ENCODE measurements at regions not wholly inside any gene's neighbourhood (a gene's known extent, or its start where the extent isn't known, plus 50 kb on each side); places are given as distances from the start of the nearest gene placed in this dataset.

GRCh38 chr4:97334348-97334747 is 808.9 kb downstream of the STPG2 start:
- H3K9me3 Mint-ChIP-seq: peaks cover 10 to 30% of the 10 kb centered on the region in 2 donors
- H3K4me1 Mint-ChIP-seq (ENCODE audit: low read depth in 2 of 2): no peaks in the 10 kb centered on the region
- H3K36me3 Mint-ChIP-seq (ENCODE audit: insufficient read depth): no peaks in the 10 kb centered on the region
- DNase-seq (no peak), ATAC-seq (replicated peaks) (no peak)
- no peak overlapping the region for H3K4me3 Mint-ChIP-seq
- no peak overlapping the region for H3K27ac Mint-ChIP-seq
- H3K27me3 Mint-ChIP-seq: no peaks in the 10 kb centered on the region

GRCh38 chr4:97349468-97350186 is 793.6 kb downstream of the STPG2 start:
- DNase-seq (no peak), ATAC-seq (replicated peaks) (no peak)
- Mint-ChIP-seq H3K36me3 (ENCODE audit: insufficient read depth) (no peaks in the 10 kb centered on the region), H3K9me3 (no peaks in the 10 kb centered on the region), H3K4me1 (ENCODE audit: low read depth in 2 of 2) (no peaks in the 10 kb centered on the region), H3K4me3 (no peak overlapping the region), H3K27ac (no peak overlapping the region), H3K27me3 (no peaks in the 10 kb centered on the region)

- DNase-seq (no peak), ATAC-seq (replicated peaks) (no peak)
- H3K27me3 Mint-ChIP-seq: no peaks in the 10 kb centered on the region
- H3K36me3 Mint-ChIP-seq (ENCODE audit: insufficient read depth): no peaks in the 10 kb centered on the region
- H3K27ac Mint-ChIP-seq: no peak overlapping the region
- no peaks in the 10 kb centered on the region for H3K4me1 Mint-ChIP-seq (ENCODE audit: low read depth in 2 of 2)
- H3K4me3 Mint-ChIP-seq: no peak overlapping the region
- H3K9me3 Mint-ChIP-seq: peaks cover 9 to 10% of the 10 kb centered on the region in 2 donors
Observed at GRCh38 chr4:97353876-97354275, 789.4 kb downstream of the STPG2 start.

DNA sequence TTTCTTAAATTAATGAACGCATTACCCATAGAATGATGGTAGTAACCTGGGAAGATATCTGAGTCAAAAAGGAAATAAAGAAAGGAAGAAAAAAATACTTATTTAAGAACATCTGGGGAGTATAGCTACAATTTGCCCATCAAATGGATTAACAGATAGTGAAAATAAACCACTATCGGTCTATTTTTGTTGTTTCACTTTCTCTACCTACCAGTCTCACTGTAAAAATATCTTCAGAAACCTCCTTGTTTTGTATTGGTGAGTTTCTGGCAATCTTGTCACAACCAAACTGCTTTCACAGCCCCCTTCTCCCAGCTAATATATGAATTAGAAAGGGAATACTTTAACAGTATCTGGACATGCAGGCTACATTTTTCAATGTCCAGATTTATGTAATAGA is 783.5 kb downstream of the STPG2 start:
- no peaks in the 10 kb centered on the region for H3K27me3 Mint-ChIP-seq
- H3K4me1 Mint-ChIP-seq (ENCODE audit: low read depth in 2 of 2): no peaks in the 10 kb centered on the region
- H3K36me3 Mint-ChIP-seq (ENCODE audit: insufficient read depth): no peaks in the 10 kb centered on the region
- DNase-seq: no peak
- no peak overlapping the region for H3K27ac Mint-ChIP-seq
- no peak overlapping the region for H3K4me3 Mint-ChIP-seq
- peaks cover 21 to 22% of the 10 kb centered on the region in 2 donors for H3K9me3 Mint-ChIP-seq
- ATAC-seq (replicated peaks): no peak

DNA sequence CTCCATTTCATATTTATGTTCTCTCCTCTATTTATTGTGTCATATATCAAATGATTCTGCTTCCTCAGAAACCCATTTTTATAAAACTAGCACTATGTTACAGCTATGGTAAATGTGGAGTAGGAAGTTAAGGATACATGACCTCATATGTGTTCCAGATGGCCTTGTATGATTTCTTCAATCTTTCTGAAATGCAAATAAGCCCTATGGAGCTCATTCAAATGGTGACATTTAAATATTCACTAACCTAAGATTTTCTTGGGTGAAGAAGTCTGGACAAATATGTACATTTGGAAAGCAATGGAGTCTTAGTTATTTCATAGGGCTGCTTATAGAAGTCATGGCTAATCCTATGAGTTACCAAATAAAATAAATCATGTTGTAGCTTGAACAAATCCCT is 782.5 kb downstream of the STPG2 start:
- no peak for ATAC-seq (replicated peaks)
- H3K27ac Mint-ChIP-seq: no peak overlapping the region
- H3K27me3 Mint-ChIP-seq: no peaks in the 10 kb centered on the region
- no peak overlapping the region for H3K4me3 Mint-ChIP-seq
- no peaks in the 10 kb centered on the region for H3K4me1 Mint-ChIP-seq (ENCODE audit: low read depth in 2 of 2)
- H3K9me3 Mint-ChIP-seq: peaks cover 21 to 22% of the 10 kb centered on the region in 2 donors
- no peak for DNase-seq
- H3K36me3 Mint-ChIP-seq (ENCODE audit: insufficient read depth): no peaks in the 10 kb centered on the region

- H3K4me1 Mint-ChIP-seq (ENCODE audit: low read depth in 2 of 2): no peaks in the 10 kb centered on the region
- H3K9me3 Mint-ChIP-seq: peaks cover 0 to 11% of the 10 kb centered on the region in 2 donors
- H3K36me3 Mint-ChIP-seq (ENCODE audit: insufficient read depth): no peaks in the 10 kb centered on the region
- no peak overlapping the region for H3K27ac Mint-ChIP-seq
- ATAC-seq (replicated peaks) (no peak), DNase-seq (no peak)
- no peak overlapping the region for H3K4me3 Mint-ChIP-seq
- no peaks in the 10 kb centered on the region for H3K27me3 Mint-ChIP-seq
Observed at GRCh38 chr4:97367878-97368277, 775.4 kb downstream of the STPG2 start.

DNA sequence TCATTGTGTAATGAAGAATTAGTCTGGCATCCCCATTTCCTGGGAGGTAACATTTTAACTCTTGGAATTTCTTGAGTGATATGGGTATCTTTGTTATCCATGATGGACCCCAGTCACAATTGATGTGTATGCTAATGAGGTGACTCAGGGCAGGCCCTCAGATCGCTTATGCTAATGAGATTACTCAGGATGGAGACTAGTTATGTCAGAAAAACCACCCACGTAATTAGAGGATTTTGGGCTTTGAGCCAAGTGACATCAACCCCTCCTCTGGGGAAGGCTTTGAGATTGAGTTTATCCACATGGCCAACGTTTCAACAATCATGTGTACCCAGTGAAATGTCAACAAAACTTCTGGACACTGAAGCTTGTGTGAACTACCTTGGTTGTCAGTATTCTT is 772.7 kb downstream of the STPG2 start:
- Mint-ChIP-seq H3K9me3 (peaks cover 8 to 10% of the 10 kb centered on the region in 2 donors), H3K4me3 (no peak overlapping the region), H3K27ac (no peak overlapping the region), H3K27me3 (no peaks in the 10 kb centered on the region), H3K36me3 (ENCODE audit: insufficient read depth) (no peaks in the 10 kb centered on the region), H3K4me1 (ENCODE audit: low read depth in 2 of 2) (no peaks in the 10 kb centered on the region)
- no peak for DNase-seq
- no peak for ATAC-seq (replicated peaks)

- no peaks in the 10 kb centered on the region for H3K27me3 Mint-ChIP-seq
- peaks cover 7 to 8% of the 10 kb centered on the region in 2 donors for H3K9me3 Mint-ChIP-seq
- ATAC-seq (replicated peaks) (no peak), DNase-seq (no peak)
- H3K27ac Mint-ChIP-seq: no peak overlapping the region
- H3K4me1 Mint-ChIP-seq (ENCODE audit: low read depth in 2 of 2): no peaks in the 10 kb centered on the region
- H3K4me3 Mint-ChIP-seq: no peak overlapping the region
- no peaks in the 10 kb centered on the region for H3K36me3 Mint-ChIP-seq (ENCODE audit: insufficient read depth)
Observed at GRCh38 chr4:97374526-97374925, 768.8 kb downstream of the STPG2 start.

- DNase-seq (no peak), ATAC-seq (replicated peaks) (no peak)
- no peak overlapping the region for H3K27ac Mint-ChIP-seq
- H3K4me1 Mint-ChIP-seq (ENCODE audit: low read depth in 2 of 2): no peaks in the 10 kb centered on the region
- H3K27me3 Mint-ChIP-seq: no peaks in the 10 kb centered on the region
- H3K36me3 Mint-ChIP-seq (ENCODE audit: insufficient read depth): no peaks in the 10 kb centered on the region
- H3K4me3 Mint-ChIP-seq: no peak overlapping the region
- peaks cover 0 to 11% of the 10 kb centered on the region in 2 donors for H3K9me3 Mint-ChIP-seq
Observed at GRCh38 chr4:97386969-97387368, 756.3 kb downstream of the STPG2 start.

- H3K27me3 Mint-ChIP-seq: no peaks in the 10 kb centered on the region
- no peak overlapping the region for H3K27ac Mint-ChIP-seq
- no peak overlapping the region for H3K4me3 Mint-ChIP-seq
- no peaks in the 10 kb centered on the region for H3K36me3 Mint-ChIP-seq (ENCODE audit: insufficient read depth)
- DNase-seq: no peak
- no peak for ATAC-seq (replicated peaks)
- H3K4me1 Mint-ChIP-seq (ENCODE audit: low read depth in 2 of 2): no peaks in the 10 kb centered on the region
- peaks cover 0 to 7% of the 10 kb centered on the region in 2 donors for H3K9me3 Mint-ChIP-seq
Observed at GRCh38 chr4:97394653-97395052, 748.6 kb downstream of the STPG2 start.

GRCh38 chr4:97396097-97396496 is 747.2 kb downstream of the STPG2 start:
- Mint-ChIP-seq H3K27ac (no peak overlapping the region), H3K4me1 (ENCODE audit: low read depth in 2 of 2) (no peaks in the 10 kb centered on the region), H3K27me3 (no peaks in the 10 kb centered on the region), H3K4me3 (no peak overlapping the region), H3K9me3 (peaks cover 6 to 12% of the 10 kb centered on the region in 2 donors), H3K36me3 (ENCODE audit: insufficient read depth) (no peaks in the 10 kb centered on the region)
- ATAC-seq (replicated peaks) (no peak), DNase-seq (no peak)

DNA sequence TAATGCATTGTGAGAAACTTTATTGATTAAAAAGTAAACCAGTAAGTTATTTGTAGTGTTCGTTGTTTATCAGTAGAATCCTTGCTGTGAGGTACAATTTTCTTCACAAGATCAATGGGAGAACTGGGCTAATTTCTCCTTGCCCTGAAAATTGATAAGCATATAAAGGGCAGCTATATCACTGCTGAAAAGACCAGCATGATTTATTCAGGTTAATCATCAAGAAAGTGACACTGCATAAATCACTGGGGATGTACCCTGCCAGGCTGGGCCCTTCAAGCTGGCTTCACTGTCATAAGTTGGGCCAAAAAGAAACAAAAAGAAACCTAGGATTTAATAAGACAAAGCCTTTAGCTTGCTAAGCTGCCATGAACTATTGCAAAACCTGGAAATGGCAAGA is 746.7 kb downstream of the STPG2 start:
- Mint-ChIP-seq H3K9me3 (peaks cover 6 to 14% of the 10 kb centered on the region in 2 donors), H3K27me3 (no peaks in the 10 kb centered on the region), H3K27ac (no peak overlapping the region), H3K4me3 (no peak overlapping the region), H3K4me1 (ENCODE audit: low read depth in 2 of 2) (no peaks in the 10 kb centered on the region), H3K36me3 (ENCODE audit: insufficient read depth) (no peaks in the 10 kb centered on the region)
- DNase-seq (no peak), ATAC-seq (replicated peaks) (no peak)

DNA sequence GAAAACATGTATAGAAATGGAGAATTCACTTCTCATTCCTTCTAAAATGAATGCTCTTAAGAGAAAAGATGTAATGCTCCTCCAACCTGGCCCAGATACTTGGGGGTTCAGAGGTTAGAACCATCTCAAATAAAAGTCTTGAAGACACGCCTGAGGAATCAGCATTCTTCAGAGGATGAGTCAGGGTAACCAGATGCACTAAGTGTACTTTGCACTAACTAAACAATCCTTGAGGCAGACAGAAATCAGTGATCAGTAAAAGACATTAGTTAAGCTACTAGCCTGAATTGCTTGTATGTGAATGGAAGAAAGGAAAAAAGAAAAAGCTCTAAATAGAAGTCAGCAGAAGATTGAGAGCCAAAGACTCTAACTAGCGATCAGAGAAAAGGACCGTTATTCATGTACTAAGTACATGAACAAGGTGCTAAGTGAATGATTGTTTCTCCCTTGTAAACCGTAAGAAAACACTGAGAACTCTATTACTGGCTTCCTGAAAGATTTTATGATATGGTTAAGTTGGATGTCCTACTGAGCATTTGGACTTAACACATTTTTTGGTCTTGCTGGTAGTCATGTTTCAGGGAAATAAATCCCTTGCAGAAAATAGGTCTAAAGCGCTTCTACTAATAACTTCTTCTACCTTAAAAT is 738.3 kb downstream of the STPG2 start:
- Mint-ChIP-seq H3K27ac (no peak overlapping the region), H3K4me1 (ENCODE audit: low read depth in 2 of 2) (no peaks in the 10 kb centered on the region), H3K36me3 (ENCODE audit: insufficient read depth) (no peaks in the 10 kb centered on the region), H3K27me3 (no peaks in the 10 kb centered on the region), H3K4me3 (no peak overlapping the region), H3K9me3 (peaks cover 9 to 42% of the 10 kb centered on the region in 2 donors)
- DNase-seq (no peak), ATAC-seq (replicated peaks) (no peak)

DNA sequence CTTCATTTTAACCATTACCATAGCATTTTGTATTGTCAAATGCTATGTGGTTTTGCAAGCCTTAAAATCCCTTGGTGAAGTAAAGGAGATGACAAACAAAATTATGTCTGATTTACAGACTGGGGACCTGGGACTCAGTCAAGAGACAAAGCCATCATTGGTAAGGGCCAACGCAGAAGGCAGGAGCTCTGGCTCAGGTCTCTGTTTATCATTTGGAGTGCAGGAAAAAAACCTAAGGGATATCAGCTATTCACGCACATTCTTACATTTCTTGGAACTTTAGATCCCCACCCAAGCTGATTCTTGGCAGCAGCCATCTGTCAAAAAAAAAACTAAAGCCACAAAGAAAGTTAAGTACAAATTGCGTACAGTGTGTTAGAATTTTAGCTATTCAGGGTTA is 731.9 kb downstream of the STPG2 start:
- Mint-ChIP-seq H3K27ac (no peak overlapping the region), H3K4me3 (no peak overlapping the region), H3K27me3 (no peaks in the 10 kb centered on the region), H3K36me3 (ENCODE audit: insufficient read depth) (no peaks in the 10 kb centered on the region), H3K9me3 (peaks cover 8 to 15% of the 10 kb centered on the region in 2 donors), H3K4me1 (ENCODE audit: low read depth in 2 of 2) (no peaks in the 10 kb centered on the region)
- DNase-seq (no peak), ATAC-seq (replicated peaks) (no peak)
